ENCODE measurements at regions not wholly inside any gene's neighbourhood (a gene's known extent, or its start where the extent isn't known, plus 50 kb on each side); places are given as distances from the start of the nearest gene placed in this dataset.

GRCh38 chr2:223220658-223220925 is 168.6 kb downstream of the KCNE4 start:
- Histone ChIP-seq H3K27me3 (replicated peaks; ENCODE audit: control insufficient read depth, insufficient read depth, low read length) (no peaks in the 10 kb centered on the region), H3K36me3 (ENCODE audit: control insufficient read depth, insufficient read depth, low read length) (no peaks in the 10 kb centered on the region), H3K4me3 (replicated peaks; ENCODE audit: low read depth, low read length) (no peak overlapping the region)
- TF ChIP-seq, protein P1, sequence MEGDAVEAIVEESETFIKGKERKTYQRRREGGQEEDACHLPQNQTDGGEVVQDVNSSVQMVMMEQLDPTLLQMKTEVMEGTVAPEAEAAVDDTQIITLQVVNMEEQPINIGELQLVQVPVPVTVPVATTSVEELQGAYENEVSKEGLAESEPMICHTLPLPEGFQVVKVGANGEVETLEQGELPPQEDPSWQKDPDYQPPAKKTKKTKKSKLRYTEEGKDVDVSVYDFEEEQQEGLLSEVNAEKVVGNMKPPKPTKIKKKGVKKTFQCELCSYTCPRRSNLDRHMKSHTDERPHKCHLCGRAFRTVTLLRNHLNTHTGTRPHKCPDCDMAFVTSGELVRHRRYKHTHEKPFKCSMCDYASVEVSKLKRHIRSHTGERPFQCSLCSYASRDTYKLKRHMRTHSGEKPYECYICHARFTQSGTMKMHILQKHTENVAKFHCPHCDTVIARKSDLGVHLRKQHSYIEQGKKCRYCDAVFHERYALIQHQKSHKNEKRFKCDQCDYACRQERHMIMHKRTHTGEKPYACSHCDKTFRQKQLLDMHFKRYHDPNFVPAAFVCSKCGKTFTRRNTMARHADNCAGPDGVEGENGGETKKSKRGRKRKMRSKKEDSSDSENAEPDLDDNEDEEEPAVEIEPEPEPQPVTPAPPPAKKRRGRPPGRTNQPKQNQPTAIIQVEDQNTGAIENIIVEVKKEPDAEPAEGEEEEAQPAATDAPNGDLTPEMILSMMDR (IDR thresholded peaks at IDR 0.05; ENCODE audit: insufficient read depth, low read length, poor library complexity, severe bottlenecking): no peak
- no peak for DNase-seq (ENCODE audit: extremely low read depth, insufficient read length)

- TF ChIP-seq, protein P1 (IDR thresholded peaks at IDR 0.05; ENCODE audit: insufficient read depth, low read length, poor library complexity, severe bottlenecking): no peak
- Histone ChIP-seq H3K27me3 (replicated peaks; ENCODE audit: control insufficient read depth, insufficient read depth, low read length) (no peaks in the 10 kb centered on the region), H3K4me3 (replicated peaks; ENCODE audit: low read depth, low read length) (no peak overlapping the region), H3K36me3 (ENCODE audit: control insufficient read depth, insufficient read depth, low read length) (no peaks in the 10 kb centered on the region)
- no peak for DNase-seq (ENCODE audit: extremely low read depth, insufficient read length)
Measured at GRCh38 chr2:223221139-223221835, 169.3 kb downstream of the KCNE4 start.

DNA sequence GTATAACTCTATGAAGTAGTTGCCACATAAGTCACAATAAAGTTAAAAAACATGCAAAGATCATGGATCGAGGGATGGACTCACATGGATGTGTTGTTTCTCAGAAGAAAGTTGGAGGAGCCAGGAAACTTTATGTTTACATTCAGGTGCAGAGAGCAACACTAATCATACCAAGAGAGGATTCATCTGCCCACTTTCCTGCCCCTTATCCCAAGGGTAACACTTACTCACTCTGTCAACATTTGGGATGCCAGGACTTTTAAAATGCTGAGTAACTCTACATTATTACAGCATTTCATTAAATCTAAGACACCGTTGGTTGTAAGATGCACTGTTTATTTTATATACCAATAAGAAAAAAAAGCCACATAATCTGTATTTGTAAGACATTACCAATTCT is 170.4 kb downstream of the KCNE4 start:
- Histone ChIP-seq H3K36me3 (ENCODE audit: control insufficient read depth, insufficient read depth, low read length) (no peaks in the 10 kb centered on the region), H3K27me3 (replicated peaks; ENCODE audit: control insufficient read depth, insufficient read depth, low read length) (no peaks in the 10 kb centered on the region), H3K4me3 (replicated peaks; ENCODE audit: low read depth, low read length) (no peak overlapping the region)
- no peak for DNase-seq (ENCODE audit: extremely low read depth, insufficient read length)
- TF ChIP-seq, protein P1 (IDR thresholded peaks at IDR 0.05; ENCODE audit: insufficient read depth, low read length, poor library complexity, severe bottlenecking): no peak

GRCh38 chr2:223223156-223223555 is 171.2 kb downstream of the KCNE4 start:
- TF ChIP-seq, protein P1 (IDR thresholded peaks at IDR 0.05; ENCODE audit: insufficient read depth, low read length, poor library complexity, severe bottlenecking): no peak
- no peak for DNase-seq (ENCODE audit: extremely low read depth, insufficient read length)
- Histone ChIP-seq H3K4me3 (replicated peaks; ENCODE audit: low read depth, low read length) (no peak overlapping the region), H3K27me3 (replicated peaks; ENCODE audit: control insufficient read depth, insufficient read depth, low read length) (no peaks in the 10 kb centered on the region), H3K36me3 (ENCODE audit: control insufficient read depth, insufficient read depth, low read length) (no peaks in the 10 kb centered on the region)

- H3K4me3 ChIP-seq (replicated peaks; ENCODE audit: low read depth, low read length): no peak overlapping the region
- TF ChIP-seq, protein P1 (IDR thresholded peaks at IDR 0.05; ENCODE audit: insufficient read depth, low read length, poor library complexity, severe bottlenecking): no peak
- no peak for DNase-seq (ENCODE audit: extremely low read depth, insufficient read length)
- no peaks in the 10 kb centered on the region for H3K36me3 ChIP-seq (ENCODE audit: control insufficient read depth, insufficient read depth, low read length)
- H3K27me3 ChIP-seq (replicated peaks; ENCODE audit: control insufficient read depth, insufficient read depth, low read length): no peaks in the 10 kb centered on the region
Measured at GRCh38 chr2:223225266-223225665, 173.3 kb downstream of the KCNE4 start.

- Histone ChIP-seq H3K27me3 (replicated peaks; ENCODE audit: control insufficient read depth, insufficient read depth, low read length) (no peaks in the 10 kb centered on the region), H3K4me3 (replicated peaks; ENCODE audit: low read depth, low read length) (no peak overlapping the region), H3K36me3 (ENCODE audit: control insufficient read depth, insufficient read depth, low read length) (no peaks in the 10 kb centered on the region)
- no peak for DNase-seq (ENCODE audit: extremely low read depth, insufficient read length)
- TF ChIP-seq, protein P1 (IDR thresholded peaks at IDR 0.05; ENCODE audit: insufficient read depth, low read length, poor library complexity, severe bottlenecking): no peak
Measured at GRCh38 chr2:223226264-223226663, 174.3 kb downstream of the KCNE4 start.

All from GM06990 (cell line).